Peyer's patch (tissue), 4 donors: ENCODE measurements at regions not wholly inside any gene's neighbourhood (a gene's known extent, or its start where the extent isn't known, plus 50 kb on each side); places are given as distances from the start of the nearest gene placed in this dataset.
"Not testable (repeated sequence)": the region's sequence is repeated elsewhere in the genome, so short reads cannot be mapped to it uniquely, and the experiment has no call there.

Source experiments
- DNase-seq, 3 donors: peaks; one replicate each; pipeline ENCODE4 v3.0.0-alpha.2; 2017 to 2019
- H3K27ac ChIP-seq, 4 donors: fragments of 200-600 bp; sonication (generic); one replicate each; pipeline ENCODE4 v1.5.1; 2016 to 2019
- H3K27me3 ChIP-seq, 2 donors: fragments of 200-600 bp; sonication (generic); one replicate each; pipeline ENCODE4 v1.5.1; 2019
- H3K36me3 ChIP-seq, 3 donors: fragments of 200-600 bp; sonication (generic); one replicate each; pipeline ENCODE4 v1.5.1; 2016 to 2019
- H3K4me1 ChIP-seq, 4 donors: fragments of 200-600 bp; sonication (generic); one replicate each; pipeline ENCODE4 v1.5.1; 2016 to 2019
- H3K4me3 ChIP-seq, 4 donors: fragments of 200-600 bp; sonication (generic); 1 replicate in 3 of 4; 2 replicates in 1 of 4; pipeline ENCODE4 v1.5.1; 2016 to 2019; ENCODE audit warnings: mild to moderate bottlenecking in 1 of 4
- H3K9me3 ChIP-seq, 4 donors: fragments of 200-600 bp; sonication (generic); one replicate each; pipeline ENCODE4 v1.5.1; 2016 to 2019; ENCODE audit warnings: mild to moderate bottlenecking in 1 of 4
- CTCF ChIP-seq, 6 experiments: fragments of 450-650 bp in 4 of 6; fragments of 200-600 bp in 2 of 6; sonication (generic) in 1 of 6; IDR thresholded peaks; one replicate each; pipeline ENCODE4 v1.5.1; 2017 to 2019; ENCODE audit warnings: antibody characterized with exemption in 6 of 6, mild to moderate bottlenecking in 3 of 6, moderate library complexity in 1 of 6
- POLR2A ChIP-seq, 2 donors: fragments of 450-650 bp; IDR thresholded peaks; one replicate each; pipeline ENCODE4 v1.5.1; 2017; ENCODE audit warnings: antibody characterized with exemption in 2 of 2, mild to moderate bottlenecking in 2 of 2, moderate library complexity in 2 of 2

- TF ChIP-seq POLR2A (IDR thresholded peaks at IDR 0.05) (no peak), CTCF (IDR thresholded peaks at IDR 0.05) (no peak)
- Histone ChIP-seq H3K4me3 (no peak overlapping the region), H3K27ac (peak overlapping the region in 1 of 4 donors; percentile 77), H3K36me3 (no peaks in the 10 kb centered on the region), H3K4me1 (peaks cover 0 to 20% (median 0%) of the 10 kb centered on the region in 4 donors), H3K27me3 (no peaks in the 10 kb centered on the region), H3K9me3 (no peaks in the 10 kb centered on the region)
- peak in 1 of 3 donors; percentile 3 for DNase-seq
Observed at GRCh38 chr6:167560673-167561569, 236.0 kb downstream of the TTLL2 start.

GRCh38 chr6:167562862-167563261 is 238.0 kb downstream of the TTLL2 start:
- H3K4me1 ChIP-seq = peaks cover 0 to 23% (median 0%) of the 10 kb centered on the region in 4 donors
- H3K27me3 ChIP-seq, H3K27ac ChIP-seq, H3K4me3 ChIP-seq, H3K36me3 ChIP-seq, DNase-seq, H3K9me3 ChIP-seq: not testable (repeated sequence)

GRCh38 chr6:167564416-167565250 is 239.7 kb downstream of the TTLL2 start:
- H3K4me3 ChIP-seq = no peak overlapping the region
- H3K27me3 ChIP-seq = no peaks in the 10 kb centered on the region
- H3K4me1 ChIP-seq = peaks cover 0 to 11% (median 0%) of the 10 kb centered on the region in 4 donors
- H3K36me3 ChIP-seq = no peaks in the 10 kb centered on the region
- H3K9me3 ChIP-seq = no peaks in the 10 kb centered on the region
- TF ChIP-seq POLR2A (IDR thresholded peaks at IDR 0.05) = no peak
- no peak for TF ChIP-seq CTCF (IDR thresholded peaks at IDR 0.05)
- peak in 2 of 3 donors; percentile 5 to 28 for DNase-seq
- H3K27ac ChIP-seq = no peak overlapping the region

GRCh38 chr6:167565388-167565787 is 240.5 kb downstream of the TTLL2 start:
- Histone ChIP-seq H3K27me3 (no peaks in the 10 kb centered on the region), H3K36me3 (no peaks in the 10 kb centered on the region), H3K4me1 (peaks cover 0 to 5% (median 0%) of the 10 kb centered on the region in 4 donors), H3K4me3 (no peak overlapping the region), H3K9me3 (no peaks in the 10 kb centered on the region), H3K27ac (no peak overlapping the region)
- peak in 2 of 3 donors; percentile 3 to 31 for DNase-seq
- TF ChIP-seq CTCF (IDR thresholded peaks at IDR 0.05) (no peak), POLR2A (IDR thresholded peaks at IDR 0.05) (no peak)

GRCh38 chr6:167565884-167566599 is 241.2 kb downstream of the TTLL2 start:
- peak; percentile 14 to 53 (median 52) for DNase-seq
- H3K9me3 ChIP-seq = no peaks in the 10 kb centered on the region
- H3K36me3 ChIP-seq = no peaks in the 10 kb centered on the region
- TF ChIP-seq POLR2A (IDR thresholded peaks at IDR 0.05) (no peak), CTCF (IDR thresholded peaks at IDR 0.05) (no peak)
- H3K27me3 ChIP-seq = no peaks in the 10 kb centered on the region
- H3K27ac ChIP-seq = no peak overlapping the region
- no peak overlapping the region for H3K4me3 ChIP-seq
- peaks cover 0 to 5% (median 0%) of the 10 kb centered on the region in 4 donors for H3K4me1 ChIP-seq
